ENCODE measurements at regions not wholly inside any gene's neighbourhood (a gene's known extent, or its start where the extent isn't known, plus 50 kb on each side); places are given as distances from the start of the nearest gene placed in this dataset.
A peak's percentile ranks its signal among the peaks of the same experiment; 100 is the strongest.

- no peak for TF ChIP-seq CTCF (IDR thresholded peaks at IDR 0.05)
- intact Hi-C loops (cut with DNase I), result no loop called here
- Histone ChIP-seq H3K4me1 (peaks cover 10% of the 10 kb centered on the region), H3K9me3 (no peaks in the 10 kb centered on the region), H3K36me3 (no peaks in the 10 kb centered on the region), H3K4me3 (no peak overlapping the region), H3K27me3 (ENCODE audit: low read depth) (no peaks in the 10 kb centered on the region), H3K27ac (no peak overlapping the region)
- DNase-seq (no peak), ATAC-seq (no peak)
These were observed 708.9 kb upstream of the CITED2 start for GRCh38 chr6:140083375-140083774.

- no peaks in the 10 kb centered on the region for H3K9me3 ChIP-seq
- TF ChIP-seq CTCF (IDR thresholded peaks at IDR 0.05), result no peak
- H3K27me3 ChIP-seq (ENCODE audit: low read depth), result no peaks in the 10 kb centered on the region
- H3K4me3 ChIP-seq, result no peak overlapping the region
- H3K27ac ChIP-seq, result no peak overlapping the region
- no peaks in the 10 kb centered on the region for H3K36me3 ChIP-seq
- intact Hi-C loops (cut with DNase I), result no loop called here
- H3K4me1 ChIP-seq, result peaks cover 10% of the 10 kb centered on the region
- ATAC-seq (no peak), DNase-seq (no peak)
These were observed 708.4 kb upstream of the CITED2 start for GRCh38 chr6:140082867-140083297.

GRCh38 chr6:140079328-140079727 lies 704.9 kb upstream of the CITED2 start:
- Histone ChIP-seq H3K27me3 (ENCODE audit: low read depth) (no peaks in the 10 kb centered on the region), H3K27ac (peak overlapping the region; percentile 44), H3K36me3 (no peaks in the 10 kb centered on the region), H3K4me3 (no peak overlapping the region), H3K9me3 (no peaks in the 10 kb centered on the region), H3K4me1 (peaks cover 10% of the 10 kb centered on the region)
- peak; percentile 82 to 95 for ATAC-seq
- DNase-seq, result no peak
- no peak for TF ChIP-seq CTCF (IDR thresholded peaks at IDR 0.05)
- intact Hi-C loops (cut with DNase I), result no loop called here

GRCh38 chr6:140078561-140079125 lies 704.2 kb upstream of the CITED2 start:
- no peak for TF ChIP-seq CTCF (IDR thresholded peaks at IDR 0.05)
- intact Hi-C loops (cut with DNase I), result no loop called here
- Histone ChIP-seq H3K4me3 (no peak overlapping the region), H3K27me3 (ENCODE audit: low read depth) (no peaks in the 10 kb centered on the region), H3K4me1 (peaks cover 10% of the 10 kb centered on the region), H3K36me3 (no peaks in the 10 kb centered on the region), H3K9me3 (no peaks in the 10 kb centered on the region), H3K27ac (peak overlapping the region; percentile 44)
- no peak for DNase-seq
- ATAC-seq, result peak; percentile 29 to 57

- H3K27me3 ChIP-seq (ENCODE audit: low read depth), result no peaks in the 10 kb centered on the region
- no peak overlapping the region for H3K27ac ChIP-seq
- no peaks in the 10 kb centered on the region for H3K36me3 ChIP-seq
- H3K9me3 ChIP-seq, result no peaks in the 10 kb centered on the region
- no peak overlapping the region for H3K4me3 ChIP-seq
- DNase-seq, result no peak
- no peak for ATAC-seq
- intact Hi-C loops (cut with DNase I), result no loop called here
- TF ChIP-seq CTCF (IDR thresholded peaks at IDR 0.05), result no peak
- H3K4me1 ChIP-seq, result peaks cover 11% of the 10 kb centered on the region
These were observed 703.5 kb upstream of the CITED2 start for GRCh38 chr6:140077827-140078560.

All from lower lobe of right lung (tissue), 2 donors.